Tibial nerve (tissue), 4 donors: ENCODE measurements at regions not wholly inside any gene's neighbourhood (a gene's known extent, or its start where the extent isn't known, plus 50 kb on each side); places are given as distances from the start of the nearest gene placed in this dataset.

ENCODE experiments used
- EP300 ChIP-seq, 2 donors: sonication (generic); formaldehyde crosslinking; IDR thresholded peaks; one replicate each; pipeline ENCODE4 v1.6.1; 2017; ENCODE audit warnings: antibody characterized with exemption in 2 of 2, mild to moderate bottlenecking in 1 of 2
- TF ChIP-seq, protein P1 (sequence below), 5 experiments: fragments of 200-600 bp in 3 of 5; fragments of 450-650 bp in 2 of 5; sonication (generic) in 3 of 5; IDR thresholded peaks; one replicate each; pipeline ENCODE4 v1.5.1; 2016 to 2019; ENCODE audit warnings: antibody characterized with exemption in 5 of 5, mild to moderate bottlenecking in 3 of 5, moderate library complexity in 2 of 5

DNA sequence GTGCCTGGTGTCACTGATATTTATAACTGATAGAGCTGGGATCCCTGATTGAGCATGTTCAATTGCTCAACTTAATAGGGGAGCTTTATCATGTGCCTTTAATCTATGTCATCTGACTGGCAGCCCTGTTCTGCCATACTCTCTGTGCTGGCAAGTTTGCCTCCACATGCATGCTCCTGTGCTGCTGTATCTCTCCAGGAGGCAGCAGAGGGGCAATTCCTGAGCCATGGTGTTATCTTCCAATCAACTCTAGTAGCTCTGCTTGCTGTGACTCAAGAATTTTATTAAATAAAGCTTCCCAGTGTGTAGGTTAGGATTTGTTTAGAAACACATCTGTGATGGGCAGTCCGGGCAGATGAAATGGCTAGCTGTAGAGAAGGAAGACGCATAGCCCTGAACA is 642.0 kb downstream of the KIF4B start:
- TF ChIP-seq, protein P1, sequence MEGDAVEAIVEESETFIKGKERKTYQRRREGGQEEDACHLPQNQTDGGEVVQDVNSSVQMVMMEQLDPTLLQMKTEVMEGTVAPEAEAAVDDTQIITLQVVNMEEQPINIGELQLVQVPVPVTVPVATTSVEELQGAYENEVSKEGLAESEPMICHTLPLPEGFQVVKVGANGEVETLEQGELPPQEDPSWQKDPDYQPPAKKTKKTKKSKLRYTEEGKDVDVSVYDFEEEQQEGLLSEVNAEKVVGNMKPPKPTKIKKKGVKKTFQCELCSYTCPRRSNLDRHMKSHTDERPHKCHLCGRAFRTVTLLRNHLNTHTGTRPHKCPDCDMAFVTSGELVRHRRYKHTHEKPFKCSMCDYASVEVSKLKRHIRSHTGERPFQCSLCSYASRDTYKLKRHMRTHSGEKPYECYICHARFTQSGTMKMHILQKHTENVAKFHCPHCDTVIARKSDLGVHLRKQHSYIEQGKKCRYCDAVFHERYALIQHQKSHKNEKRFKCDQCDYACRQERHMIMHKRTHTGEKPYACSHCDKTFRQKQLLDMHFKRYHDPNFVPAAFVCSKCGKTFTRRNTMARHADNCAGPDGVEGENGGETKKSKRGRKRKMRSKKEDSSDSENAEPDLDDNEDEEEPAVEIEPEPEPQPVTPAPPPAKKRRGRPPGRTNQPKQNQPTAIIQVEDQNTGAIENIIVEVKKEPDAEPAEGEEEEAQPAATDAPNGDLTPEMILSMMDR (IDR thresholded peaks at IDR 0.05): no peak
- no peak for TF ChIP-seq EP300 (IDR thresholded peaks at IDR 0.05)
